GM23338 (cell line): ENCODE measurements at regions not wholly inside any gene's neighbourhood (a gene's known extent, or its start where the extent isn't known, plus 50 kb on each side); places are given as distances from the start of the nearest gene placed in this dataset.

Source experiments
- CREB1 ChIP-seq: fragments of 250-450 bp; sonication (Bioruptor Pico); IDR thresholded peaks from 2 replicates; pipeline ENCODE4 v1.5.0; 2020; ENCODE audit warnings: low read depth, mild to moderate bottlenecking, moderate library complexity
- ETS1 ChIP-seq: IDR thresholded peaks from 2 replicates; pipeline ENCODE4 v1.6.1; 2016; ENCODE audit warnings: antibody characterized with exemption
- EZH2 ChIP-seq: fragments of 200-600 bp; sonication (generic); IDR thresholded peaks from one replicate; pipeline ENCODE4 v1.8.0; 2017; ENCODE audit warnings: antibody characterized with exemption, mild to moderate bottlenecking, low read depth; ENCODE audit not compliant: unreplicated experiment
- EZH2phosphoT487 ChIP-seq: fragments of 200-600 bp; sonication (generic); IDR thresholded peaks from one replicate; pipeline ENCODE4 v1.8.1; 2018; ENCODE audit warnings: antibody characterized with exemption; ENCODE audit not compliant: unreplicated experiment
- JUNB ChIP-seq: IDR thresholded peaks from one replicate; pipeline ENCODE4 v1.6.1; 2016; ENCODE audit warnings: antibody characterized with exemption; ENCODE audit not compliant: unreplicated experiment
- NANOG ChIP-seq: IDR thresholded peaks from 2 replicates; pipeline ENCODE4 v1.6.1; 2016; ENCODE audit warnings: antibody characterized with exemption, borderline replicate concordance
- POLR2AphosphoS5 ChIP-seq: IDR thresholded peaks from 2 replicates; pipeline ENCODE4 v1.6.1; 2016; ENCODE audit warnings: antibody characterized with exemption, low read depth
- STAT1 ChIP-seq: IDR thresholded peaks from one replicate; pipeline ENCODE4 v1.6.1; 2016; ENCODE audit warnings: antibody characterized with exemption; ENCODE audit not compliant: unreplicated experiment
- ZNF331 ChIP-seq: fragments of 250-450 bp; sonication (Bioruptor Pico); IDR thresholded peaks from 2 replicates; pipeline ENCODE4 v1.5.0; 2020; ENCODE audit warnings: low read depth, mild to moderate bottlenecking, moderate library complexity
- TF ChIP-seq, protein P1 (sequence below), 2 experiments: fragments of 200-600 bp in 1 of 2; sonication (generic) in 1 of 2; conservative IDR thresholded peaks; 2 replicates each; pipeline versions ENCODE4 v1.5.1 to v1.6.1; 2016 to 2017; ENCODE audit warnings: antibody characterized with exemption in 2 of 2, low read depth in 2 of 2, mild to moderate bottlenecking in 2 of 2, moderate library complexity in 1 of 2
- TF ChIP-seq, protein P2 (sequence below): IDR thresholded peaks from one replicate; pipeline ENCODE4 v1.6.1; 2018; ENCODE audit warnings: antibody characterized with exemption; ENCODE audit not compliant: unreplicated experiment

DNA sequence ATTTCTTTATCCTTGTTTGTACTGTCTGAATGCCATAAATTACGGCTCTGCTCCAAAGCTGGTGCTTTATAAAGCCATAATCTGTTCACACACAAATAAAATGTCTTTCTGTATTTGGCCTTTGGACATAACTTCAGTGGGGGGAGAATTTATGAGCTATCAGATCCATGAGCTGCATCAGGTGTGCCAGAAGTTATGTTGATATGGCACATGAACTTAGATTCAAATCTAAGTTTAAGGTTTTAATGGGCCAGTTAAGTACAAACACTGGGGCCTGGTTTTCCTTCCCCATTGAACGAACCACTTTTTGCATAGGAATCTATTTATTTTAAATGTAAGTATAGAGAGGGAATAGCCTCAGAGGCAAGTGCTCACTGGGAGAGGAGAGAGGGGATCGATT lies 239.9 kb downstream of the NFKBIZ start:
- TF ChIP-seq STAT1 (no peak), EZH2 (no peak), CREB1 (CRISPR knock-in tag) (no peak), NANOG (no peak), POLR2AphosphoS5 (no peak), ZNF331 (no peak), EZH2phosphoT487 (no peak), ETS1 (no peak), JUNB (no peak)
- TF ChIP-seq, protein P1, sequence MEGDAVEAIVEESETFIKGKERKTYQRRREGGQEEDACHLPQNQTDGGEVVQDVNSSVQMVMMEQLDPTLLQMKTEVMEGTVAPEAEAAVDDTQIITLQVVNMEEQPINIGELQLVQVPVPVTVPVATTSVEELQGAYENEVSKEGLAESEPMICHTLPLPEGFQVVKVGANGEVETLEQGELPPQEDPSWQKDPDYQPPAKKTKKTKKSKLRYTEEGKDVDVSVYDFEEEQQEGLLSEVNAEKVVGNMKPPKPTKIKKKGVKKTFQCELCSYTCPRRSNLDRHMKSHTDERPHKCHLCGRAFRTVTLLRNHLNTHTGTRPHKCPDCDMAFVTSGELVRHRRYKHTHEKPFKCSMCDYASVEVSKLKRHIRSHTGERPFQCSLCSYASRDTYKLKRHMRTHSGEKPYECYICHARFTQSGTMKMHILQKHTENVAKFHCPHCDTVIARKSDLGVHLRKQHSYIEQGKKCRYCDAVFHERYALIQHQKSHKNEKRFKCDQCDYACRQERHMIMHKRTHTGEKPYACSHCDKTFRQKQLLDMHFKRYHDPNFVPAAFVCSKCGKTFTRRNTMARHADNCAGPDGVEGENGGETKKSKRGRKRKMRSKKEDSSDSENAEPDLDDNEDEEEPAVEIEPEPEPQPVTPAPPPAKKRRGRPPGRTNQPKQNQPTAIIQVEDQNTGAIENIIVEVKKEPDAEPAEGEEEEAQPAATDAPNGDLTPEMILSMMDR (conservative IDR thresholded peaks at IDR 0.05; ENCODE audit: low read depth in 2 of 2), result no peak
- TF ChIP-seq, protein P2, sequence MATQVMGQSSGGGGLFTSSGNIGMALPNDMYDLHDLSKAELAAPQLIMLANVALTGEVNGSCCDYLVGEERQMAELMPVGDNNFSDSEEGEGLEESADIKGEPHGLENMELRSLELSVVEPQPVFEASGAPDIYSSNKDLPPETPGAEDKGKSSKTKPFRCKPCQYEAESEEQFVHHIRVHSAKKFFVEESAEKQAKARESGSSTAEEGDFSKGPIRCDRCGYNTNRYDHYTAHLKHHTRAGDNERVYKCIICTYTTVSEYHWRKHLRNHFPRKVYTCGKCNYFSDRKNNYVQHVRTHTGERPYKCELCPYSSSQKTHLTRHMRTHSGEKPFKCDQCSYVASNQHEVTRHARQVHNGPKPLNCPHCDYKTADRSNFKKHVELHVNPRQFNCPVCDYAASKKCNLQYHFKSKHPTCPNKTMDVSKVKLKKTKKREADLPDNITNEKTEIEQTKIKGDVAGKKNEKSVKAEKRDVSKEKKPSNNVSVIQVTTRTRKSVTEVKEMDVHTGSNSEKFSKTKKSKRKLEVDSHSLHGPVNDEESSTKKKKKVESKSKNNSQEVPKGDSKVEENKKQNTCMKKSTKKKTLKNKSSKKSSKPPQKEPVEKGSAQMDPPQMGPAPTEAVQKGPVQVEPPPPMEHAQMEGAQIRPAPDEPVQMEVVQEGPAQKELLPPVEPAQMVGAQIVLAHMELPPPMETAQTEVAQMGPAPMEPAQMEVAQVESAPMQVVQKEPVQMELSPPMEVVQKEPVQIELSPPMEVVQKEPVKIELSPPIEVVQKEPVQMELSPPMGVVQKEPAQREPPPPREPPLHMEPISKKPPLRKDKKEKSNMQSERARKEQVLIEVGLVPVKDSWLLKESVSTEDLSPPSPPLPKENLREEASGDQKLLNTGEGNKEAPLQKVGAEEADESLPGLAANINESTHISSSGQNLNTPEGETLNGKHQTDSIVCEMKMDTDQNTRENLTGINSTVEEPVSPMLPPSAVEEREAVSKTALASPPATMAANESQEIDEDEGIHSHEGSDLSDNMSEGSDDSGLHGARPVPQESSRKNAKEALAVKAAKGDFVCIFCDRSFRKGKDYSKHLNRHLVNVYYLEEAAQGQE, result no peak
